ENCODE measurements at regions not wholly inside any gene's neighbourhood (a gene's known extent, or its start where the extent isn't known, plus 50 kb on each side); places are given as distances from the start of the nearest gene placed in this dataset.

DNA sequence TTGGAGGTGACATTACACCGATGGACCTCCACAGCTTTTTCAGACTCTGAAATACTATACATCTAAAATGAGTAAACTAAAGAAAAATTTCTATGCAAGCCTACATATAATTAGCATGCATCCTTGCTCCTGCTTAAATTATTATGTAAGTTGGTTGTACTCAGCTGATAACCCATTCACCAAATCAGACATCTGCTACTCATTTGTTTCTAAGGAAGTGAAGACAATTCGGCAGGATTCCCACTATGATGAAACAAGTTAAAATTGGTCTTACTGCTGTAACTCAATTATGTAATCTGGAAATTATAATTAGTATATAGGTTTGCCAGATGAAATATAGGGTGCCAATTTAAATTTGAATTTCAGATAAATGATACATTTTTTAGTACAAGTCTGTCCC lies 59.5 kb upstream of the FGF13 start:
- Histone ChIP-seq H3K36me3 (no peaks in the 10 kb centered on the region), H3K27me3 (no peaks in the 10 kb centered on the region), H3K4me3 (no peak overlapping the region), H3K9me3 (no peaks in the 10 kb centered on the region), H3K4me1 (no peaks in the 10 kb centered on the region), H3K27ac (no peak overlapping the region)
- TF ChIP-seq, protein P1, sequence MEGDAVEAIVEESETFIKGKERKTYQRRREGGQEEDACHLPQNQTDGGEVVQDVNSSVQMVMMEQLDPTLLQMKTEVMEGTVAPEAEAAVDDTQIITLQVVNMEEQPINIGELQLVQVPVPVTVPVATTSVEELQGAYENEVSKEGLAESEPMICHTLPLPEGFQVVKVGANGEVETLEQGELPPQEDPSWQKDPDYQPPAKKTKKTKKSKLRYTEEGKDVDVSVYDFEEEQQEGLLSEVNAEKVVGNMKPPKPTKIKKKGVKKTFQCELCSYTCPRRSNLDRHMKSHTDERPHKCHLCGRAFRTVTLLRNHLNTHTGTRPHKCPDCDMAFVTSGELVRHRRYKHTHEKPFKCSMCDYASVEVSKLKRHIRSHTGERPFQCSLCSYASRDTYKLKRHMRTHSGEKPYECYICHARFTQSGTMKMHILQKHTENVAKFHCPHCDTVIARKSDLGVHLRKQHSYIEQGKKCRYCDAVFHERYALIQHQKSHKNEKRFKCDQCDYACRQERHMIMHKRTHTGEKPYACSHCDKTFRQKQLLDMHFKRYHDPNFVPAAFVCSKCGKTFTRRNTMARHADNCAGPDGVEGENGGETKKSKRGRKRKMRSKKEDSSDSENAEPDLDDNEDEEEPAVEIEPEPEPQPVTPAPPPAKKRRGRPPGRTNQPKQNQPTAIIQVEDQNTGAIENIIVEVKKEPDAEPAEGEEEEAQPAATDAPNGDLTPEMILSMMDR (IDR thresholded peaks at IDR 0.05), result no peak
- WGBS, 2 donors, result 72 to 84% methylated on average over 2 of the region's 2 CpGs
- ATAC-seq, result no peak
- DNase-seq, result no peak
- intact Hi-C loops (cut with DNase I), result loop anchor here in 4 of 10 donors (5.0 to 10.0 kb wide), 3 partner anchors 784 to 794 kb away; no protein-coding TSS in a partner anchor

- no peaks in the 10 kb centered on the region for H3K4me1 ChIP-seq
- TF ChIP-seq, protein P1 (IDR thresholded peaks at IDR 0.05), result no peak
- no peak for ATAC-seq
- intact Hi-C loops (cut with DNase I), result loop anchor here in 4 of 10 donors (5.0 to 10.0 kb wide), 3 partner anchors 785 to 795 kb away; no protein-coding TSS in a partner anchor
- H3K27me3 ChIP-seq, result no peaks in the 10 kb centered on the region
- no peak overlapping the region for H3K4me3 ChIP-seq
- whole genome bisulfite sequencing, 2 donors, result 88 to 89% methylated on average over 2 of the region's 2 CpGs
- DNase-seq, result no peak
- no peaks in the 10 kb centered on the region for H3K36me3 ChIP-seq
- no peak overlapping the region for H3K27ac ChIP-seq
- H3K9me3 ChIP-seq, result no peaks in the 10 kb centered on the region
These were observed 58.4 kb upstream of the FGF13 start for GRCh38 chrX:138769918-138770317.

- H3K27me3 ChIP-seq, result peaks cover 0 to 4% (median 0%) of the 10 kb centered on the region in 7 donors
- TF ChIP-seq, protein P1 (IDR thresholded peaks at IDR 0.05), result no peak
- no peaks in the 10 kb centered on the region for H3K36me3 ChIP-seq
- no peak overlapping the region for H3K27ac ChIP-seq
- no peak for ATAC-seq
- no peaks in the 10 kb centered on the region for H3K4me1 ChIP-seq
- H3K4me3 ChIP-seq, result no peak overlapping the region
- no peak for DNase-seq
- intact Hi-C loops (cut with DNase I), result no loop called here
- 44 to 72% methylated on average over 1 of the region's 1 CpG for WGBS, 2 donors
- no peaks in the 10 kb centered on the region for H3K9me3 ChIP-seq
These were observed 53.5 kb upstream of the FGF13 start for GRCh38 chrX:138765051-138765450.

DNA sequence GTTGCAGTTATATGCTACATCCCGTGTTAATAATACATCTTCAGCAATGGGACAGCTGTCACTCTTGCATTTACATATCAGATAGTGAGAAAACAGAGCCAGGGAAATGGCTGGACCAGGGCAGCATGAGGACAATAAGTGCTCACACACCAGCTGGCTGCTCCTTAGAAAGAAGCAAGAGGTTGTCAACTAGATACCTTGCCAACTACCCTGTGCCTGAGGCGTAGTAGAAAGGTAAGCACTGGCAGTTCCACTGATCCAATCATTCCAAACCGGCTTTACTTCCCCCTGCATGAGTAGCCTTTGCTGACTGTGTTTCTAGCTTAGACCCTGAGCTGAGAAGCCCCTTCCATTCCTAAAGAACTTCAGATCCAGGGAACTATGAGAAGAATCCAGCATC lies 52.2 kb upstream of the FGF13 start:
- no peak for ATAC-seq
- H3K36me3 ChIP-seq, result no peaks in the 10 kb centered on the region
- H3K4me3 ChIP-seq, result no peak overlapping the region
- H3K4me1 ChIP-seq, result no peaks in the 10 kb centered on the region
- H3K27me3 ChIP-seq, result peaks cover 0 to 4% (median 0%) of the 10 kb centered on the region in 7 donors
- DNase-seq, result no peak
- WGBS, 2 donors, result 86 to 93% methylated on average over 3 of the region's 3 CpGs
- H3K9me3 ChIP-seq, result no peaks in the 10 kb centered on the region
- H3K27ac ChIP-seq, result no peak overlapping the region
- TF ChIP-seq, protein P1 (IDR thresholded peaks at IDR 0.05), result no peak
- intact Hi-C loops (cut with DNase I), result no loop called here

Measured in heart right ventricle (tissue), 16 donors.